ENCODE measurements at regions not wholly inside any gene's neighbourhood (a gene's known extent, or its start where the extent isn't known, plus 50 kb on each side); places are given as distances from the start of the nearest gene placed in this dataset.

- Histone ChIP-seq H3K36me3 (ENCODE audit: control insufficient read depth, insufficient read depth, low read length) (no peaks in the 10 kb centered on the region), H3K4me1 (ENCODE audit: control insufficient read depth, insufficient read depth, low read length) (no peaks in the 10 kb centered on the region), H3K27ac (ENCODE audit: low read depth, low read length) (no peak overlapping the region), H3K9me3 (ENCODE audit: control insufficient read depth, insufficient read depth, low read length) (peaks cover 3% of the 10 kb centered on the region), H3K4me3 (ENCODE audit: low read depth, low read length) (no peak overlapping the region), H3K27me3 (ENCODE audit: control insufficient read depth, insufficient read depth, low read length) (no peaks in the 10 kb centered on the region)
- no peak for DNase-seq (ENCODE audit: low read depth in 4 of 6, low spot score in 6 of 6)
- no CpG with 5 or more reads among the region's 2 CpGs for WGBS (ENCODE audit: insufficient coverage)
Observed at GRCh38 chr3:189460511-189460910, 170.7 kb upstream of the TP63 start.

- H3K36me3 ChIP-seq (ENCODE audit: control insufficient read depth, insufficient read depth, low read length) = no peaks in the 10 kb centered on the region
- H3K4me1 ChIP-seq (ENCODE audit: control insufficient read depth, insufficient read depth, low read length) = no peaks in the 10 kb centered on the region
- WGBS (ENCODE audit: insufficient coverage) = no CpG with 5 or more reads among the region's 2 CpGs
- H3K27me3 ChIP-seq (ENCODE audit: control insufficient read depth, insufficient read depth, low read length) = no peaks in the 10 kb centered on the region
- H3K27ac ChIP-seq (ENCODE audit: low read depth, low read length) = no peak overlapping the region
- DNase-seq (ENCODE audit: low read depth in 4 of 6, low spot score in 6 of 6) = no peak
- H3K4me3 ChIP-seq (ENCODE audit: low read depth, low read length) = no peak overlapping the region
- H3K9me3 ChIP-seq (ENCODE audit: control insufficient read depth, insufficient read depth, low read length) = peaks cover 3% of the 10 kb centered on the region
Observed at GRCh38 chr3:189464799-189465198, 166.4 kb upstream of the TP63 start.

- WGBS (ENCODE audit: insufficient coverage) = no CpG with 5 or more reads among the region's 2 CpGs
- H3K9me3 ChIP-seq (ENCODE audit: control insufficient read depth, insufficient read depth, low read length) = peaks cover 3% of the 10 kb centered on the region
- H3K27ac ChIP-seq (ENCODE audit: low read depth, low read length) = no peak overlapping the region
- H3K36me3 ChIP-seq (ENCODE audit: control insufficient read depth, insufficient read depth, low read length) = no peaks in the 10 kb centered on the region
- H3K27me3 ChIP-seq (ENCODE audit: control insufficient read depth, insufficient read depth, low read length) = no peaks in the 10 kb centered on the region
- DNase-seq (ENCODE audit: low read depth in 4 of 6, low spot score in 6 of 6) = no peak
- no peak overlapping the region for H3K4me3 ChIP-seq (ENCODE audit: low read depth, low read length)
- H3K4me1 ChIP-seq (ENCODE audit: control insufficient read depth, insufficient read depth, low read length) = no peaks in the 10 kb centered on the region
Observed at GRCh38 chr3:189466004-189466403, 165.2 kb upstream of the TP63 start.

- Histone ChIP-seq H3K36me3 (ENCODE audit: control insufficient read depth, insufficient read depth, low read length) (no peaks in the 10 kb centered on the region), H3K4me1 (ENCODE audit: control insufficient read depth, insufficient read depth, low read length) (no peaks in the 10 kb centered on the region), H3K27me3 (ENCODE audit: control insufficient read depth, insufficient read depth, low read length) (no peaks in the 10 kb centered on the region), H3K4me3 (ENCODE audit: low read depth, low read length) (no peak overlapping the region), H3K27ac (ENCODE audit: low read depth, low read length) (no peak overlapping the region), H3K9me3 (ENCODE audit: control insufficient read depth, insufficient read depth, low read length) (no peaks in the 10 kb centered on the region)
- no peak for DNase-seq (ENCODE audit: low read depth in 4 of 6, low spot score in 6 of 6)
- WGBS (ENCODE audit: insufficient coverage) = no CpG with 5 or more reads among the region's 2 CpGs
Observed at GRCh38 chr3:189467451-189467850, 163.7 kb upstream of the TP63 start.

GRCh38 chr3:189474944-189475343 lies 156.2 kb upstream of the TP63 start:
- no peak for DNase-seq (ENCODE audit: low read depth in 4 of 6, low spot score in 6 of 6)
- H3K27me3 ChIP-seq (ENCODE audit: control insufficient read depth, insufficient read depth, low read length) = no peaks in the 10 kb centered on the region
- no peak overlapping the region for H3K27ac ChIP-seq (ENCODE audit: low read depth, low read length)
- no peaks in the 10 kb centered on the region for H3K4me1 ChIP-seq (ENCODE audit: control insufficient read depth, insufficient read depth, low read length)
- H3K9me3 ChIP-seq (ENCODE audit: control insufficient read depth, insufficient read depth, low read length) = no peaks in the 10 kb centered on the region
- H3K36me3 ChIP-seq (ENCODE audit: control insufficient read depth, insufficient read depth, low read length) = no peaks in the 10 kb centered on the region
- no peak overlapping the region for H3K4me3 ChIP-seq (ENCODE audit: low read depth, low read length)
- WGBS (ENCODE audit: insufficient coverage) = no CpG with 5 or more reads among the region's 2 CpGs

- 96% methylated on average over 4 of the region's 5 CpGs for WGBS (ENCODE audit: insufficient coverage)
- Histone ChIP-seq H3K4me3 (ENCODE audit: low read depth, low read length) (no peak overlapping the region), H3K4me1 (ENCODE audit: control insufficient read depth, insufficient read depth, low read length) (no peaks in the 10 kb centered on the region), H3K27ac (ENCODE audit: low read depth, low read length) (no peak overlapping the region), H3K9me3 (ENCODE audit: control insufficient read depth, insufficient read depth, low read length) (no peaks in the 10 kb centered on the region), H3K36me3 (ENCODE audit: control insufficient read depth, insufficient read depth, low read length) (no peaks in the 10 kb centered on the region), H3K27me3 (ENCODE audit: control insufficient read depth, insufficient read depth, low read length) (no peaks in the 10 kb centered on the region)
- DNase-seq (ENCODE audit: low read depth in 4 of 6, low spot score in 6 of 6) = no peak
Observed at GRCh38 chr3:189477614-189478013, 153.6 kb upstream of the TP63 start.

GRCh38 chr3:189486556-189486955 lies 144.6 kb upstream of the TP63 start:
- no CpG with 5 or more reads among the region's 2 CpGs for WGBS (ENCODE audit: insufficient coverage)
- H3K27ac ChIP-seq (ENCODE audit: low read depth, low read length) = no peak overlapping the region
- no peaks in the 10 kb centered on the region for H3K9me3 ChIP-seq (ENCODE audit: control insufficient read depth, insufficient read depth, low read length)
- no peaks in the 10 kb centered on the region for H3K4me1 ChIP-seq (ENCODE audit: control insufficient read depth, insufficient read depth, low read length)
- no peaks in the 10 kb centered on the region for H3K27me3 ChIP-seq (ENCODE audit: control insufficient read depth, insufficient read depth, low read length)
- H3K4me3 ChIP-seq (ENCODE audit: low read depth, low read length) = no peak overlapping the region
- DNase-seq (ENCODE audit: low read depth in 4 of 6, low spot score in 6 of 6) = no peak
- no peaks in the 10 kb centered on the region for H3K36me3 ChIP-seq (ENCODE audit: control insufficient read depth, insufficient read depth, low read length)

- H3K4me3 ChIP-seq (ENCODE audit: low read depth, low read length) = no peak overlapping the region
- H3K27me3 ChIP-seq (ENCODE audit: control insufficient read depth, insufficient read depth, low read length) = no peaks in the 10 kb centered on the region
- 81% methylated on average over 8 of the region's 9 CpGs for WGBS (ENCODE audit: insufficient coverage)
- H3K27ac ChIP-seq (ENCODE audit: low read depth, low read length) = no peak overlapping the region
- no peaks in the 10 kb centered on the region for H3K4me1 ChIP-seq (ENCODE audit: control insufficient read depth, insufficient read depth, low read length)
- H3K36me3 ChIP-seq (ENCODE audit: control insufficient read depth, insufficient read depth, low read length) = no peaks in the 10 kb centered on the region
- DNase-seq (ENCODE audit: low read depth in 4 of 6, low spot score in 6 of 6) = no peak
- H3K9me3 ChIP-seq (ENCODE audit: control insufficient read depth, insufficient read depth, low read length) = no peaks in the 10 kb centered on the region
Observed at GRCh38 chr3:189488241-189488767, 142.9 kb upstream of the TP63 start.

GRCh38 chr3:189490337-189490736 lies 140.9 kb upstream of the TP63 start:
- Histone ChIP-seq H3K4me3 (ENCODE audit: low read depth, low read length) (no peak overlapping the region), H3K36me3 (ENCODE audit: control insufficient read depth, insufficient read depth, low read length) (no peaks in the 10 kb centered on the region), H3K9me3 (ENCODE audit: control insufficient read depth, insufficient read depth, low read length) (no peaks in the 10 kb centered on the region), H3K27ac (ENCODE audit: low read depth, low read length) (no peak overlapping the region), H3K27me3 (ENCODE audit: control insufficient read depth, insufficient read depth, low read length) (no peaks in the 10 kb centered on the region), H3K4me1 (ENCODE audit: control insufficient read depth, insufficient read depth, low read length) (no peaks in the 10 kb centered on the region)
- no CpG with 5 or more reads among the region's 1 CpG for WGBS (ENCODE audit: insufficient coverage)
- no peak for DNase-seq (ENCODE audit: low read depth in 4 of 6, low spot score in 6 of 6)

GRCh38 chr3:189490749-189491148 lies 140.4 kb upstream of the TP63 start:
- no peaks in the 10 kb centered on the region for H3K9me3 ChIP-seq (ENCODE audit: control insufficient read depth, insufficient read depth, low read length)
- WGBS (ENCODE audit: insufficient coverage) = no CpG with 5 or more reads among the region's 3 CpGs
- no peaks in the 10 kb centered on the region for H3K36me3 ChIP-seq (ENCODE audit: control insufficient read depth, insufficient read depth, low read length)
- no peaks in the 10 kb centered on the region for H3K27me3 ChIP-seq (ENCODE audit: control insufficient read depth, insufficient read depth, low read length)
- no peaks in the 10 kb centered on the region for H3K4me1 ChIP-seq (ENCODE audit: control insufficient read depth, insufficient read depth, low read length)
- DNase-seq (ENCODE audit: low read depth in 4 of 6, low spot score in 6 of 6) = no peak
- H3K27ac ChIP-seq (ENCODE audit: low read depth, low read length) = no peak overlapping the region
- H3K4me3 ChIP-seq (ENCODE audit: low read depth, low read length) = no peak overlapping the region
